NCI-H1436 (cell line): ENCODE measurements at regions not wholly inside any gene's neighbourhood (a gene's known extent, or its start where the extent isn't known, plus 50 kb on each side); places are given as distances from the start of the nearest gene placed in this dataset.

Experiments
- DNase-seq: peaks from one replicate; lab custom pipeline; 2025; lab: John Stamatoyannopoulos, UW

DNA sequence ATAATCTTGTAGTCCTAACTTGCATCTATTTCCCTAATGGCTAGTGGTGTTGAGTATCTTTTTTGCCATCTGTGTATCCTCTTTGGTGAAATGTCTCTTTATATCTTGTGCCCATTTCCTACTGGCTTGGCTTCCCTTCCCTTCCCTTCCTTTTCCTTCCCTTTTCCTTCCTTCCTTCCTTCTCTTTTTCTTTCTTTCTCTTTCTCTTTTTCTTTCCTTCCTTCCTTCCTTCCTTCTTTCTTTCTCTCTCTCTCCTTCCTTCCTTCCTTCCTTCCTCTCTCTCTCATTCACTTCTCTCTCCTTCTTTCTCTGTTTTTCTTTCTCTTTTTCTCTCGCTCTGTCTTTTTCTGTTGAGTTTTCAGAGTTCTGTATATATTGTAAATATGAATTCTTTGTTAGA lies 61.5 kb upstream of the SLC4A4 start:
- no peak for DNase-seq

DNA sequence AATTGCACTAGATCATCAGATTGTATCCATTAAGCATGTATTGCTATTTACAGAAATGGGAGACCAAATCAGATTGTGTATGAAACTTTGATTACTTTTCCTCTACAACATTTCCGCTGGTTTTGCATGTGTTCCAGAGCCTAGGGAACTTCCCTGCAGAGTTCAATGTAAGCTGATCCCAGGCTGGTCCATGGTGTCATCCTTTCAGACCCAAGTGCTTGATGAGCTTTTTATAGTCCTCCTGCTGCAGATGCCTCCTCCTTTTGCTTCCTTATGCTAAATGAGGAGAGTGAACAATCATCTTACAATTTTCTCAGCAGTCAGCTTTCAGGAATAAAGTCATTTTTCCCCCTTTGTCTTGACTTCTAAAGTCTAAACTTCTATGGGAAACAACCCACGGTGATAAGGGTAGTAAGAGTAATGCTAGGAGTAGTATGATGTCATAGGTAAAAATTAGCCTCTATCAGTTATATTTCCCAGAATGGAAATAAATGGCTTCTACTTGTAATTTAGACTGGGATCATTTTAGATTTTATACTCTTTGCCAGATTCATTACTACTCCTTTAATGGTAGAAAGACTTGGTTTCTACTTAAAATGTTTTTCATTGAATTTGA lies 55.1 kb upstream of the SLC4A4 start:
- DNase-seq: no peak

DNA sequence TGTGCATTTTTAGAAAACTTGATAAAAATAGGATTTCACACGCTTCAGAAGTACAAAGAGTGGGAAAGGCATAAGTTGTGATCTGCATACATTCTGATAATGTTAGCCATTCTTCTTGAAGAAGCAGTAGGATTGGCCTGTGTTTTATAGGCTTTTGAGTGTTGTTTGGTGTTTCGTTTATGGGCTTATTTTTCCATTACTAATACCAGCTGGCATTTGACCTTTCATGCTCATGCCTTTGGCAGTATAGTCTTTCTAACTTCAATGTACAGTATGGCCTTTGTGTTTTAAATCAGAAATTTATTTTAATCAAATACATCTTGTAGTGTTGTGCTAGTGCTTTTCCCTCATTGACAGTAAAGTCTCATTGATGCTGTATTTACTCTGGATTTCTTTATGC lies 51.5 kb upstream of the SLC4A4 start:
- DNase-seq: no peak

DNA sequence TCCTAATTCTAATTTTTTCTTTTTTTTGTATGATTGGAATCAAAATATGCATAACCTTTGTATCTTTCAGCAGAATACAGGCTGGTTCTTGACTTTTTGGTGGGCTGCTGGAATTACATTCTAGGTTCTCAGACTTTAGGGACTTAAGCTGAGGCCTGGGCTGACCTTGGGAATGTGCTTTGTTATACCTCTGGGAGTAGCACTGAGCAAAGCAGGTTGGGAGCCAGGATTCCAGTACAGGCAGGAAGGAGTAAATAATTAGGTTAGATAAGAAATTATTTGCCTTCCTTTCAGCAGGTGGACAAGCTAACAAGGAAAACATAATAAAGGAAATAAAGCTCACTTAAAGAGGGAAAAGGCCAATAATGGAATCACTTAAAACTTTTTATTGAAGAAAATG lies 49.9 kb upstream of the SLC4A4 start:
- DNase-seq: no peak
